ENCODE measurements at regions not wholly inside any gene's neighbourhood (a gene's known extent, or its start where the extent isn't known, plus 50 kb on each side); places are given as distances from the start of the nearest gene placed in this dataset.
"Not testable (repeated sequence)": the region's sequence is repeated elsewhere in the genome, so short reads cannot be mapped to it uniquely, and the experiment has no call there.

DNA sequence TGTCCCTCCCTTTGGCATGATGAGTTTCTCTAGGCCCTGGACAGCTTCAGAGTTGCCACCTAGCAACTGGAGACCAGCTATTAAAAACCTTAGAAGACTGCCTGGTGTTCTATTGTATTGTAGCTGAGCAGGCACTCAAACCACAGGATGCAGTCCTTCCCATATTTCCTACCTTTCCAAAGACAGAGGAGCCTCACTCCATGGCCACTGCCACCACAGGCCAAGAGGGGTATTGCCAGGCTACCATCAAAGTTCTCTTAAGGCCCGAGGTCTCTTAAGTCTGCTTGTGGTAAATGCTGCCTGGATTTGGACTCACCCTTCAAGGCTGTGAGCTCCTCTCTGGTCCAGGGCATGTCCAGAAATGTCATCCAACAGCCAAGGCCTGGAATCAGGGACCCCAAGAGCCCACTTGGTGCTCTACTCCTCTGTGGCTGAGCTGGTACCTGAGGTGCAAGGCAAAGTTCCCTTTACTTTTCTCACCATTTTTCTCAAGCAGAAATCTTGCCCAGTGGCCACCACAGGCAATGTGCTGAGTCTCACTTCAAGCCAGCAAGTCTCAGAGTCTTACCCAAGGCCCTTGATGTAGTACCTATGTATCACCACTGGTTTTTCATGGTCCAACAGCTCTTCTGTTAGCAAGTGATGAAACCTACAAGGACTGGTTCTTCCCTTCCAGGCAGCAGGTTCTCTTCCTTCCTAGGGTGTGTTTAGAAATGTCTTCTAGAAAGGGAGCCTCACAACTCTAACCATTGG, 269.4 kb downstream of the AMY1C start:
- DNase-seq (ENCODE audit: low spot score) (no peak), FAIRE-seq (no peak)

DNA sequence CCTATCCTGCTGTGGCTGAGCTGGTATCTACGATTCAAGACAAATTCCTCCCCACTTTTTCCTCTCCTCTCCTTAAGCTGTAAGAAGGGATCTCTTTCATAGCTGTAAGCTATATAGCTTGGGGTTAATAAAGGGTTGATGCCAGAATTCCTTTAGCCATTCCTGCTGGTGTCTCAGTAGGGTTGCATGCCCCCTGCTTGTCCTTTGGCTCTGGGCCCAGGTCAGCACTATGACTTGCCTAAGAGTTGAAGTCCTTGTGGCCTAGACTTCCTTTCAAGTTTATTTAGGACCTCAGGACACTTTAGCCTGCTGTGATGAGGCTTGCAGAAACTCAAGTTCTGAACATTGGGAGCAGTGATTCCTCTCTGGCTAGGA, 270.0 kb downstream of the AMY1C start:
- DNase-seq (ENCODE audit: low spot score) (no peak), FAIRE-seq (no peak)

DNA sequence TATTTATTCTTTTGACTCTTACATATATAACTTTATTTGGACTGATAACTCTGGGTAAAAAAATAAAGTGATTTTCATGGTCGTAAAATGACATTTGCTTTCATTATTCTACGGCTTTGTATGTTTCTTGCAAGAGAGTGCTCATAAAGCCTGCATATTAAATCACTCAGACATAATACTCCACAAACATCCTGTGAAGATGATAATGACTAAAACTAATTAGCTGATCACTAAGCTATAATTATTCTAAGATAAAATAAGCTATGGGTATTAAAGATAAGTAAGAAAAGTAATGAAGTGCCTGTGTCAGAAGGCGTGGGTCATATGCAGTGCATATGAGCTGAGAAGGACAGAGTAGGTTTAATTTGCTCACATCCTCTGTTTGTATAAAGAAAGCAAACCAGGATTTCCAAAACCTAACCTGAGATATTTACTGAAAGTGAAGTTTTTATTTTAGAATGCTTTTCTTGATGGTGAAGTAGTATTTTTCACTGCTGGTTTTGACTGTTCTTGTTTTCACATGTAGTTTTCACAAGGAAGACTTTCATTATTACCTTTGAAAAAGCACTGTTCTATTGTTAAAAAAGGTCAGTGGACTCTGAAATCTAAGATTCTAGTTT, 278.8 kb downstream of the AMY1C start:
- no peak for DNase-seq (ENCODE audit: low spot score)
- no peak for FAIRE-seq

DNA sequence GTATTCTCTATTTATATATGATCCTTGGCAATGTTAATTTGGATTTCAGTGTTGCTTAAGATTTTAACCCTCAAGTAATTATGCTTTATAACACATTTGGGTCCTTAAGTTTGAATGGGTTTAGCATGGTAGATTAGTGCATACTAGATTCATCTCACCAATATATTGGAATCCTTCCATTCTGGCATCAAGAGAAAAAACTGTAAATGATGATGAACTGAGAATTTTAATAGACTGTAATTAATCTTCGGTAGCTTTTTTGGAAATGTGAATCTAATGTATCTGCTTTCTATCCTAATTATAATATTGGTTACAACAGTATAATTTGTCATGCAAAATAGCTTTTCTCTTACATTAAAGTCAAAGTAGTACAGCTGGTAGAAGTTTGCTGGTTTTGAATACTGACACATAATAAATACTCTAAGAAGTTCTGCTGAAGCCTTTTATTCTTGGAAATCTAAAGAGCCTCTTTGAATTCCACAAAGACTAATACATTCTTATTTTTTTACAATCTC, 279.8 kb downstream of the AMY1C start:
- no peak for FAIRE-seq
- no peak for DNase-seq (ENCODE audit: low spot score)

DNA sequence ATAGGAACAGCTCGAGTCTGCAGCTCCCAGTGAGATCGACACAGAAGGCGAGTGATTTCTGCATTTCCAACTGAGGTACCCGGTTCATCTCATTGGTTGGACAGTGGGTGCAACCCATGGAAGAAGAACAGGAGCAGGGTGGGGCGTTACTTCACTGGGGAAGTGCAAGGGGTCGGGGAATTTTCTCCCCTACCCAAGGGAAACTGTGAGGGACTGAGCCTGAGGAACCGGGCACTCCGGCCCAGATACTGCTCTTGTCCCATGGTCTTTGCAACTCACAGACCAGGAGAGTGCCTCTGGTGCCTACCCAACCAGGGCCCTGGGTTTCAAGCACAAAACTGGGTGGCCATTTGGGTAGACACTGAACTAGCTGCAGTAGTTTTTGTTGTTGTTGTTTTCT, 307.1 kb downstream of the AMY1C start:
- no peak for FAIRE-seq
- no peak for DNase-seq (ENCODE audit: low spot score)

DNA sequence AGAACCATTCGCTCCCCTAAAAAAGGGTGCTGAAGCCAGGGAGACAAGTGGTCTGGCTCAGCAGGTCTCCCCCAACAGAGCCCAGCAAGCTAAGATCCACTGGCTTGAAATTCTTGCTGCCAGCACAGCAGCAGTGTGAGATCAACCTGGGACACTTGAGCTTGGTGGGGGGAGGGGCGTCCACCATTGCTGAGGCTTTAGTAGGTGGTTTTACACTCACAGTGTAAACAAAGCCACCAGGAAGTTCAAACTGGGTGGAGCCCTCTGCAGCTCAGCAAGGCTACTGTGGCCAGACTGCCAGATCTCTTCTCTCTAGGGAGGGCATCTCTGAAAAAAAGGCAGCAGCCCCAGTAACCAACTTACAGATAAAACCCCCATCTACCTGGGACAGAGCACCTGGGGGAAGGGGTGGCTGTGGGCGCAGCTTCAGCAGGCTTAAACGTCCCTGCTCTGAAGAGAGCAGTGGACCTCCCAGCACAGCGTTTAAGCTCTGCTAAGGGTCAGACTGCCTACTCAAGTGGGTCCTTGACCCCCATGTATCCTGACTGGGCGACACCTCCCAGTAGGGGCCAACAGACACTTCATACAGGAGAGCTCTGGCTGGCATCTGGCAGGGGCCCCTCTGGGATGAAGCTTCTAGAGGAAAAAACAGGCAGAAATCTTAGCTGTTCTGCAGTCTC, 307.7 kb downstream of the AMY1C start:
- not testable (repeated sequence) for DNase-seq (ENCODE audit: low spot score)

DNA sequence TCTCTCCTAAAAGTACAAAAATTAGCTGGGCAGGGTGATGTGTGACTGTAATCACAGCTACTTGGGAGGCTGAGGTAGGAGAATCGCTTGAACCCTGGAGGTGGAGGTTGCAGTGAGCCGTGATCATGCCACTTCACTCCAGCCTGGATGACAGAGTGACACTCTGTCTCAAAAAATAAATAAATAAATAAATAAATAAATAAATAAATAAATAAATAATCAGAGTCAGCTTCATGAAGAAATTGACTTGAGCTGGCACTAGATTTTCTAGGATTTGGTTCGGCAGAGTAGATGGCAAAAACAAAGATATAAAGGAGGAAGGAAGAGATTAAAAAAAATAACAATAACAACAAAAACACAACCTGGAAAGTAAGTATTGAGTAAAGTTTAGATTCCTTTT, 311.9 kb downstream of the AMY1C start:
- DNase-seq (ENCODE audit: low spot score); FAIRE-seq: not testable (repeated sequence)

More for the DNA sequence above, 307.7 kb downstream of the AMY1C start:
- not testable (repeated sequence) for FAIRE-seq

DNA sequence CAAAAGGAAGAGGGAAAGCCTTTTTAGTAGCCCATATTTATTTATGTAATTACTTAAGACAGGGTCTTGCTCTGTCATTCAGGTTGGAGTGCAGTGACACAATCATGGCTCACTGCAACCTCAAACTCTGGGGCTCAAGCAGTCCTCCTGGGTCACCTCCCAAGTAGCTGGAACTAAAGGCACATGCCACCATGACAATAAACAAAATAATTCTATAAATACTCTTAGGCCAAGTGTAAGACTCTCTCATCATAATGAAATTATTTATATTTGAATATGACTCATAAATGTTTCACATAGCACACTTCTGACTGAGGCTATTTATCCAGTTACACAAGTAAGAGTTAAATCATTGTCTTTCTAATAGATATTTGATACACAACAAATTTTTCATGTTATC, 314.7 kb downstream of the AMY1C start:
- no peak for DNase-seq (ENCODE audit: low spot score)
- no peak for FAIRE-seq

DNA sequence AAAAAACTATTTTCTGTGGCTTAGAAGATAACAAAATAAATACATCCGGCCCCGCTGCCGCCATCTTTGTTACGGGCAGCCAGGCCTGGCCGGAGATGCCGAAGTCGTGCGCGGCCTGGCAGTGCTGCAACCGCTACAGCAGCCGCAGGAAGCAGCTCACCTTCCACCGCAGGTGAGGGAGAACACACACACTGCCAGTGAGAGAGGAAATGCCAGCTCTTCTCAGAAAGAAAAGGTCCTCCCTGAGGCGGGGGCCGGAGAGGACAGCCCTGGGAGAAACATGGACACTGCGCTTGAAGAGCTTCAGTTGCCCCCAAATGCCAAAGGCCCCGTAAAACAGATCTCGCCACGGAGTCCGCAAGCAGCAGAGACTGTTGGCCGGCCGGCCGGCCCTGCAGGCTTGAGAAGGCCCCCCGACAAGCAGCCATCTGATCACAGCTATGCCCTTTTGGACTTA, 323.2 kb downstream of the AMY1C start:
- no peak for DNase-seq (ENCODE audit: low spot score)
- no peak for FAIRE-seq

DNA sequence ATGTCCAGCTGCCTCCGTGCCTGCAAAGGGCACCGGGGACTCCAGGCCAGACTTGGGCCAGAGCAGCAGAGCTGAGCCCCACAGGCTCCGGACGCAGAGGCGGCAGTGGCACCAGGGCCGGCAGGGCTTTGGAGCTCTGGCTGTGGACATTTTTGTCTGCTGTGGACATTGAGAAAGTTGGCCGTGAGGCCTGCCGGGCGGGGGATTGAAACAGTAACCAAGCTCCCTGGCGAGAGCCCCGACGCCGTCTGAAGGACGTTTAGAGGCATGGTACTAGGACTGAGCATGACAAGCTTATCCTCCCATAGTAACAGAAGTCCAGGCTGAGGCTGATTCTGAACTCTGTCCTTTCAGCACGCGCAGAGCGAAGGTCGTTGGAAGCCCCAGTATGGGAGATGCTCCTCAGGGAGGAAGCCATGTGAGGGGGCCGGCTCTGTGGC, 323.8 kb downstream of the AMY1C start:
- DNase-seq (ENCODE audit: low spot score) (no peak), FAIRE-seq (no peak)

DNA sequence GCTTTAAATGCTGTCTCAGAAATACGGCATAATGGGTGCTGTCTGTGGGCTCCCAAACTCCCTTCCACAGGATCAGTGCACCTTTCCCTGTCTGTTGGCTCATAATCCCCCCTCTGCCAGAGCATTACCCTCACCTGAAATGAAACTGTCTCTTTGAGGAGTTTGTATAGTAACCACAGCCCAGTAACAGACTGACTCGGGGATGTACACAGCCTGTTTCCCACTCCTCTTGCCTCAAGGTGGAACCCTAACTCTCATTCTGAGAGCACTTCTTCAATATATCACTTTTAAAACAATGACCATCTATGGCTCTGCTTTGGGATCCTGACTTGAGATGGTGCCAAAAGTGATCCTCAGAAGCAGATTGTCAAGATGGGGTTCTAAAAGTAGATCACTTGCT, 332.5 kb downstream of the AMY1C start:
- FAIRE-seq (no peak), DNase-seq (ENCODE audit: low spot score) (no peak)

DNA sequence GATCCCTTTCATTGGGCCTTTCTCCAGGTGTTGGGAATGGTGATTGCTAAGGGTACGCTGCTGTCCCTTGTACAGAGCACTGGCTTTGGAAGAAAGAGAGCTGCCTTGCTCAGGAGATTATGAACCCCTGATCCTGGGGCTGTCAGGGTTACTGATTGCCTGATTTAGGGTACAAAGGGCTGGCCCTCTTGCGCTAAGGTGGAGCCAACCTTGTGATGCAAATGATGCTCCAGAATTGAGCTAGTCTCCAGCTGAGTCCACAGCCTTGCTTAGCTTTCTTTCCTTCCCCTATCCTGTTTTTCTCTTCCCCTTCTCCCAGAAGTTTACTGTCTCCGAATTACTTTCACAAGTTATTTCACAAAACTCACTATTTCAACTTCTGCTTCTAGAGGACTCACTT, 334.7 kb downstream of the AMY1C start:
- DNase-seq (ENCODE audit: low spot score) = no peak
- FAIRE-seq = no peak

DNA sequence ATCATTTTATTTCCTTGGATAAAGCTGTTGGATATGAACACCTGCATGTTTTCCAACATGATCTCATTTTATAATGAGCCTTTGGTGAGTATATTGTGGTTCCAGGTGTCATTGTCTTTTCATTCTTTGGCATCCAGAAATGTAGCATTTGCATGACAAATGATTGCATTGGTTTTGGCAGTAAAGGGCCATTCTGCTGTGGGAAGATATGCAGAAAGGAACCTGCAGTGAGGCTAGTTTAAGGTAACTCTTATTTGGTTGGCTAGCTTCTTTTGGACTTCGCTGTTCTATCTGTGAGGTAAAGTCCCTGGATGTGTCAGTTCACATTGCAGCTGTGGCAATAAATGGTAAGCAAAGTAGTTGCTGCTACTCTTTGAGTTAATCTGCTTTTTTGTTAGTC, 343.0 kb downstream of the AMY1C start:
- DNase-seq (ENCODE audit: low spot score) (no peak), FAIRE-seq (no peak)

DNA sequence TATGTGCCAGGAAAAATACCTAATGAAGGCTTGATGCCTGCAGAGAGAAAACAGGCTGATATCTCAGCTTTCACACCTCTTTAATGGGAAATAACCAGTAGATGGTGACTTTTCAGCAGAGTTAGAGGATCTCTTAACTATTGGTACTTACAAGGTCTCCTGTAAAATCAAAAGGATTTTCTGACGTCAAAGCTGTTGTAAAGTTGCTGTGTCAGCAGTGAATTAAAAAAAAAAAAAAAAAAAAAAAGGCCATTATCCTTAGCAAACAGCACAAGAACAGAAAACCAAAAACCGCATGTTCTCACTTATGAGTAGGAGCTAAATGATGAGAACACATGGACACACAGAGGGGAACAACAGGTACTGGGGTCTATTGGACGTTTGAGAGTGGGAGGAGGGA, 349.1 kb downstream of the AMY1C start:
- FAIRE-seq (no peak), DNase-seq (ENCODE audit: low spot score) (no peak)

DNA sequence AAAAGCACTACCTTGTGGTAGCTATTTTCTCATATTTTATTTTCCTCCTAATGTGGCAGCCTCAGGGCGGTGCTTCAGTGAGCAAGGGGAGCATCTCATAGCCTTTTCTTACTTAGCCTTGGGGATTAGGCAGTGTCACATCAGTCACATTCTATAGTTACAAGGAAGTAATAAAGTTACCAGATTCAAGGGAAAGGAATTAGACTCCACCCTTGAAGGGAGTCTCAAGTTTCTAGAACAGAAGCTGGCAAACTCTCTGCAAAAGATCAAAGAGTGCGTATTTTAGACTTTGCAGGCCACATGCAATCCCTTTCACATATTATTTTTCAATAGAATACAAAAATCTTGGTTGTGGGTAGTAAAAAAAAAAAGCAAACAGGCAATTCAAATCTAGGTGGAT, 350.4 kb downstream of the AMY1C start:
- DNase-seq (ENCODE audit: low spot score) (no peak), FAIRE-seq (no peak)

DNA sequence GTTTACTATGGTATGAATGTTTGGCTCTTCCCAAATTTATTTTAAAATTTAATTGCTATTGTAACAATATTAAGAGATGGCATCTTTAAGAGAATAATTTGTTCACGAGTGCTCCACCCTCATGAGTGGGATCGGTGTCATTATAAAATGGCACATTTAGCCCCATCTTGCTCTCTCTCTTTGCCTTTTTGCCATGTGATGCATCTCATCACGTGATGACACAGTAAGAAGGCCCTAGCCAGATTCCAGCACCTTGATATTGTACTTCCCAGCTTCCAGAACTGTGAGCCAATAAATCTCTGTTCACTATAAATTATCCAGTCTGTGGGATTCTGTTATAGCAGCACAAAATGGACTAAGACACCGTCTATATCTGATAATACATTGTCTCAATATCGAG, 355.8 kb downstream of the AMY1C start:
- FAIRE-seq (no peak), DNase-seq (ENCODE audit: low spot score) (no peak)

DNA sequence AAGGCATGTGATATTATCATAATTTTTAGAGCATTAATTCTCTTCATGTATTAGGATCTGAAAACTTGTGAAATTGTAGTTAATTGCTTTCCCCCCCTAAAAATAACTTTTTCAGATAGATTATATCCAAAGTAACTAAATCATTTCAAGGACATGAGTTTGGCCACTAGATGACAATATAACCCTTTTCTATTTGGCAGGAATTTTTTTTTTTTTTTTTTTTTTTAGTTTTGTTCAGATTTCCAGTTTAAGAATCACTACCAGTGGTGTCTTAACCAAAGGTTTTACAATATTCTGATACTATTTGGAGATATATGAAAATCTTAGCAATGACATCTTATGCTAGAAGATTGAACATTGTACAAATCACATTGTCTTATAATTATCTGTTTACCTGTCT, 370.8 kb downstream of the AMY1C start:
- DNase-seq (ENCODE audit: low spot score) (no peak), FAIRE-seq (no peak)

DNA sequence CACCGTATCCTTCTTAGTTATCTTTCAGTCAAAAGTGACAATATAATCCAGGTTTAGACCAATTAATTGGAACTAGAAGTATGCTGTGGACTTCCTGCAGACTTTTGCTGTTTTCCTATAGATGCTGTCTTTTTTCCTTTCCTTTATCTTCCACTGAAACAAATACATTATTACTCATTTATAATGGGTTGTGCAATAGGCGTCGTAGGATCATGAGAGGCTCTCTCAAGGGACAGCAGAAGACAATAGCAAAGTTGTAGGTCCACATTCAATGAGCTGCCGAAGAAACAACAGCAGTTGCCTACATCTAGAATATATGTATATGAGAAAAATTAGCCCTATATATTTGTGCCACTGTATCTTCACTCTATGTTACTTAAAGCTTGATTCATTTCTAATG, 371.6 kb downstream of the AMY1C start:
- DNase-seq (ENCODE audit: low spot score) (no peak), FAIRE-seq (no peak)

DNA sequence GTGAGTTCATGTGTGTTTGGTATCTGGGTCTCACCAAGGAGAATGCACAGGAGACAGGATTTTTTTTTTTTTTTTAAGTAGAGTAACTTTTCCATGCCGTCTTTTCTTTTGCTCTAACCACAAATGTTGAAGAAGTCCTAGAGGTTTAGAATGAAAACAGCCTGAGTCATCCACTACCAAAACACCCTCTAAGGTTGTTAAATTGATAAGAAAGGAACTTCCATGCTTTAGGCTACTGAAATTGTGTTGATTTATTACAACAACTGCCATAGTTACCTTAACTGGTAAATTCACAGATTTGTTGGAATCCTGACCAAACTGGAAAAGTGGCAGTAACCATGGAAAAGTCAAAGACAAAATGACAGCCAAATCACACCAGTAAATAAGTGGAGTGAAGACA, 375.6 kb downstream of the AMY1C start:
- FAIRE-seq (no peak), DNase-seq (ENCODE audit: low spot score) (peak; percentile 7)

DNA sequence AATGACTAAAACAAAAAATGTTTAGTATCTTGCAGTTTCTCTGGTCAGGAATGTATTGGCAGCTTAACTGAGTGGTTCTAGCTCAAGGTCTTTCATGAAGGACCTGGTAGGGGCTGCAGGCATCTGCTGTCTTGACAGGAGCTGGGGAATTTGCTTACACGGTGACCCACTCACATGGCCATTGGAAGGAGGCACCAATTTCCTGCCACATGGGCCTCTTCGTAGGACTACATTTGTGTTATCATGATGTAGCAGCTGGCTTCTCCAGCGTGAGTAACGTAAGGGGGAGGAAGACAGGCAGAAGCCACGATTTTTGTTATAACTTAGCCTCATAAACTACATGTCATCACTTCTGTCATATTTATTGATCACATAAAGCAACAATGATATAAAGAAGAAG, 376.3 kb downstream of the AMY1C start:
- FAIRE-seq (no peak), DNase-seq (ENCODE audit: low spot score) (no peak)

DNA sequence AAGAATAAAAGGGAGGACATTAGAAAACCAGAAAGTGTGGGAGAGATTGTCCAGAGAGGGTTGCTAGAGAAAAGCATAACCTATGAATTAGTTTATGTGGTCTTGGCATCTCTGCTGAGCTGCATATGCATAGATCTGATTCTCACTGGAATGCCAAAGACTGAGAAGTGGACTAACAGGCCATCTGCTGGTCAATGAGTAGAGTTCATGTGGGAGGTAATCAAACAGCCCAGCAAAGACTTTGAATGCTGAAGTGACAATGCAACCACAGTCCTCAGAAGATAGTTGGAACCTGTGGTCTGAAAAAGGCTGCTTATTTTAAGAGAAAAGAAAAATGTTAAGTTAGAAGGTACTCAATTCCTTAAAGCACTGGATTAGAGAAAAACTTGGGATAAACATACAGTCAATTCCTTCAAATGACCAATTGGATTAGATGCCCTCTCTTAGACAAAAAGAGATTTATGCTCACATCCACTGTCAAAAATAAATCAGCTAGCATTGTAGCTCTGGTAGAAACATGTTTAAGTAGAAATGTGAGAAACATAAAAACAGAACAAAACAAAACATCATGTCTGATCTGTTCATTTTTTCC, 382.8 kb downstream of the AMY1C start:
- FAIRE-seq (no peak), DNase-seq (ENCODE audit: low spot score) (peak; percentile 44)

DNA sequence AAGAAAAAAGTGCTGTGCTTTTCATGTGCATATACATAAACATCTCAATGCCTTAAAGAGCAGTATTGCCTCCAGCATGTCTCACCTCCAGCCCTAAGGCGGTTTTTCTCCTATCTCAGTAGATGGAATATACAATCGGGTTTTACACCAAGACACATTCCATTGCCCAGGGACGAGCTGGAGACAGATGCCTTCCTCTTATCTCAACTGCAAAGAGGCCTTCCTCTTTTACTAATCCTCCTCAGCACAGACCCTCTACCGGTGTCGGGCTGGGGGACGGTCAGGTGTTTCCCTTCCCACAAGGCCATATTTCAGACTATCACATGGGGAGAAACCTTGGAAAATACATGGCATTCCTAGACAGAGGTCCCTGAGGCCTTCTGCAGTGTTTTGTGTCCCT, 385.3 kb downstream of the AMY1C start:
- DNase-seq (ENCODE audit: low spot score); FAIRE-seq: not testable (repeated sequence)

Measured in urothelium cell line (cell line).